HS-5 (cell line): ENCODE measurements at regions not wholly inside any gene's neighbourhood (a gene's known extent, or its start where the extent isn't known, plus 50 kb on each side); places are given as distances from the start of the nearest gene placed in this dataset.

Experiments
- DNase-seq: peaks from one replicate; pipeline ENCODE4 v3.0.0-alpha.2; 2012; ENCODE audit warnings: low read depth

- no peak for DNase-seq
Measured at GRCh38 chr9:88034964-88035363, 60.6 kb upstream of the CDK20 start.

GRCh38 chr9:88033359-88033702 lies 59.0 kb upstream of the CDK20 start:
- no peak for DNase-seq

GRCh38 chr9:88028338-88028737 lies 54.0 kb upstream of the CDK20 start:
- DNase-seq: no peak

- DNase-seq: no peak
Measured at GRCh38 chr9:88026118-88026479, 51.8 kb upstream of the CDK20 start.

- DNase-seq: no peak
Measured at GRCh38 chr9:88025411-88026117, 51.2 kb upstream of the CDK20 start.

GRCh38 chr9:88024896-88025295 lies 50.6 kb upstream of the CDK20 start:
- no peak for DNase-seq
